ENCODE measurements at regions not wholly inside any gene's neighbourhood (a gene's known extent, or its start where the extent isn't known, plus 50 kb on each side); places are given as distances from the start of the nearest gene placed in this dataset.

GRCh38 chr3:177250151-177250550 is 52.9 kb upstream of the TBL1XR1 start:
- TF ChIP-seq JUN (CRISPR knock-in tag; IDR thresholded peaks at IDR 0.05) (no peak), CTCF (CRISPR knock-in tag; IDR thresholded peaks at IDR 0.05) (no peak), ZBTB20 (CRISPR knock-in tag; IDR thresholded peaks at IDR 0.05; ENCODE audit: borderline replicate concordance, low read depth) (no peak)
